OCI-LY3 (cell line): ENCODE measurements at regions not wholly inside any gene's neighbourhood (a gene's known extent, or its start where the extent isn't known, plus 50 kb on each side); places are given as distances from the start of the nearest gene placed in this dataset.

Experiments used
- H2AFZ ChIP-seq: fragments of 200-600, 300-600 bp; shearing (Covaris generic); 2 replicates; pipeline ENCODE4 v1.6.0; 2014; ENCODE audit warnings: antibody characterized with exemption, low read depth, low read length
- H3K27ac ChIP-seq: fragments of 200-600, 300-600 bp; sonication (generic); 2 replicates; pipeline ENCODE4 v1.5.1; 2014; ENCODE audit warnings: mild to moderate bottlenecking, low read length, moderate library complexity, mixed read lengths
- H3K27me3 ChIP-seq: fragments of 200-600, 300-600 bp; sonication (generic); 2 replicates; pipeline ENCODE4 v1.6.1; 2014; ENCODE audit warnings: low read depth, low read length, mixed read lengths
- H3K36me3 ChIP-seq: fragments of 200-600, 300-600 bp; sonication (generic); replicated peaks from 2 replicates; pipeline ENCODE3; 2014; ENCODE audit warnings: low read depth, low read length, mixed read lengths
- H3K4me1 ChIP-seq: fragments of 300-600, 200-600 bp; sonication (generic); 2 replicates; pipeline ENCODE4 v1.6.1; 2014; ENCODE audit warnings: low read length, mixed read lengths
- H3K4me2 ChIP-seq: fragments of 200-600, 300-600 bp; sonication (generic); 2 replicates; pipeline ENCODE4 v1.6.1; 2014; ENCODE audit warnings: low read length, mixed read lengths
- H3K4me3 ChIP-seq: fragments of 300-600, 200-600 bp; sonication (generic); 2 replicates; pipeline ENCODE4 v1.5.1; 2014; ENCODE audit warnings: antibody characterized with exemption, mild to moderate bottlenecking, low read length, moderate library complexity
- H3K79me2 ChIP-seq: fragments of 300-600, 200-600 bp; shearing (Covaris generic); 2 replicates; pipeline ENCODE4 v1.6.1; 2014; ENCODE audit warnings: mild to moderate bottlenecking, low read length, mixed read lengths
- H3K9ac ChIP-seq: fragments of 300-600, 200-600 bp; shearing (Covaris generic); 2 replicates; pipeline ENCODE4 v1.6.0; 2014; ENCODE audit warnings: mild to moderate bottlenecking, low read length, moderate library complexity
- H3K9me3 ChIP-seq: fragments of 200-600, 300-600 bp; shearing (Covaris generic); 2 replicates; pipeline ENCODE4 v1.6.1; 2014; ENCODE audit warnings: low read length, mixed read lengths; ENCODE audit not compliant: insufficient read depth
- H4K20me1 ChIP-seq: fragments of 200-600, 300-600 bp; sonication (generic); 2 replicates; pipeline ENCODE4 v1.6.1; 2016; ENCODE audit warnings: low read length, mixed read lengths; ENCODE audit not compliant: insufficient read depth
- CTCF ChIP-seq: fragments of 200-600, 300-600 bp; sonication (generic); IDR thresholded peaks from 2 replicates; pipeline ENCODE4 v1.5.1; 2014; ENCODE audit warnings: antibody characterized with exemption, low read length, low read depth
- EZH2phosphoT487 ChIP-seq: fragments of 200-600 bp; shearing (Covaris generic); IDR thresholded peaks from 2 replicates; pipeline ENCODE4 v1.6.1; 2018; ENCODE audit warnings: antibody characterized with exemption, mixed run types, low read depth

GRCh38 chr19:28523619-28524018 lies 689.3 kb downstream of the UQCRFS1 start:
- H3K9ac ChIP-seq, result no peak overlapping the region
- H3K36me3 ChIP-seq, result no peaks in the 10 kb centered on the region
- no peak overlapping the region for H3K4me3 ChIP-seq
- H4K20me1 ChIP-seq, result no peaks in the 10 kb centered on the region
- H3K4me1 ChIP-seq, result peaks cover 15% of the 10 kb centered on the region
- no peak overlapping the region for H3K27ac ChIP-seq
- no peak overlapping the region for H2AFZ ChIP-seq
- H3K4me2 ChIP-seq, result no peak overlapping the region
- H3K27me3 ChIP-seq, result no peaks in the 10 kb centered on the region
- no peaks in the 10 kb centered on the region for H3K79me2 ChIP-seq
- peaks cover 7% of the 10 kb centered on the region for H3K9me3 ChIP-seq
- TF ChIP-seq EZH2phosphoT487 (no peak), CTCF (no peak)

DNA sequence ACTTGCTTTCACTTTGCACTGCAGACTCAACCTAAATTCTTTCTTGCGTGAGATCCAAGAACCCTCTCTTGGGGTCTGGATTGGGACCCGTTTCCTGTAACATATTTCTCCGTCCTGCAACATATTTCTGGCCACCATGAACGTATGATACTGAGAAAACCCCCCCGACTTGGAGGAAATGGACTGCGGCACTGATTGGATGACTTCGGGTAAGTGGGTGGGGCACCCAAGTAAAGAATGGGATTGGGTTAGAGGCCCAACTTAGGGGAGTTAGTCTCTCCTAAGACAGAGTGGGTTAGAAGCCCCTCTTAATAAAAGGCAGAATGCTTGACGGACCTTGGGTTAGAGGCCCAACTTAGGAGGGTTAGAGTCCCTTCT lies 690.4 kb downstream of the UQCRFS1 start:
- Histone ChIP-seq H3K36me3 (no peaks in the 10 kb centered on the region), H3K79me2 (no peaks in the 10 kb centered on the region), H3K27me3 (no peaks in the 10 kb centered on the region), H3K27ac (no peak overlapping the region), H3K9ac (no peak overlapping the region), H2AFZ (no peak overlapping the region), H3K4me1 (peaks cover 16% of the 10 kb centered on the region), H3K9me3 (peaks cover 7% of the 10 kb centered on the region), H3K4me2 (no peak overlapping the region), H3K4me3 (no peak overlapping the region), H4K20me1 (no peaks in the 10 kb centered on the region)
- TF ChIP-seq CTCF (no peak), EZH2phosphoT487 (no peak)

DNA sequence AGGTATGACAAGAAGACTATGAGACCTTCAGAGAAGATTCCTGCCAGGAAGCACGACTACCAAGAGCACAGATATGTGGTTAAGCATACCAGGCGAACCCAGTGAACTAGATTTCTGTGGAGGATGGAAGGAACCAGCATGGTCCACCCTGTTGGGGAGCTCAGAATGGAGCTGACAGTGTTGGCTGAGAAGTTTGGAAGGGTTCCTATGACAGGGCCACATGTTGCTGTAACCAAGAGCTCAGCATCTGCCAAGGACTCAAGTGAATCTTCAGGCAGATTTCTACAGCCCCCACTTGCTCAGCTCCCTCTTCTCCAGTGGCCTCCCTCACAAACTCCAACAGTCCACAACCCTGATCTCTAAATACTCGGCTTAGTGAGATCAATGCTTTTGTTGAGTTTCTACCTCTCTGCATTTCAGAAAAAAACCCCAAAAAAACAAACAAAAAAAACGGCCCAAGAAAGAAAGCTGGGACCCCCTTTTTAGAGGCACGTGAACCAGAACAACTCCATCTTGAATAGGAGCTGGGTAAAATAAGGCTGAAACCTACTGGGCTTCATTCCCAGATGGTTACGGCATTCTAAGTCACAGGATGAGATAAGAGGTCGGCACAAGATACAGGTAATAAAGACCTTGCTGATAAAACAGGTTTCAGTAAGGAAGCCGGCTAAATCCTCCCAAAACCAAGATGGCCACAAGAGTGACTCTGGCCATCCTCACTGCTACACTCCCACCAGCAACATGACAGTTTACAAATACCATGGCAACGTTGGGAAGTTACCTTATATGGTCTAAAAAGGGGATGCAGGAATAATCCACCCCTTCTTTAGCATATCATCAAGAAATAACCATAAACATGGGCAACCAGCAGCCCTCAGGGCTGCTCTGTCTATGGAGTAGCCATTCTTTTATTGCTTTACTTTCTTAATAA lies 691.1 kb downstream of the UQCRFS1 start:
- Histone ChIP-seq H3K9ac (no peak overlapping the region), H3K36me3 (no peaks in the 10 kb centered on the region), H2AFZ (no peak overlapping the region), H3K4me1 (peaks cover 16% of the 10 kb centered on the region), H3K79me2 (no peaks in the 10 kb centered on the region), H3K27me3 (no peaks in the 10 kb centered on the region), H3K27ac (no peak overlapping the region), H3K4me2 (no peak overlapping the region), H4K20me1 (no peaks in the 10 kb centered on the region), H3K4me3 (no peak overlapping the region), H3K9me3 (peaks cover 7% of the 10 kb centered on the region)
- TF ChIP-seq EZH2phosphoT487 (no peak), CTCF (no peak)

DNA sequence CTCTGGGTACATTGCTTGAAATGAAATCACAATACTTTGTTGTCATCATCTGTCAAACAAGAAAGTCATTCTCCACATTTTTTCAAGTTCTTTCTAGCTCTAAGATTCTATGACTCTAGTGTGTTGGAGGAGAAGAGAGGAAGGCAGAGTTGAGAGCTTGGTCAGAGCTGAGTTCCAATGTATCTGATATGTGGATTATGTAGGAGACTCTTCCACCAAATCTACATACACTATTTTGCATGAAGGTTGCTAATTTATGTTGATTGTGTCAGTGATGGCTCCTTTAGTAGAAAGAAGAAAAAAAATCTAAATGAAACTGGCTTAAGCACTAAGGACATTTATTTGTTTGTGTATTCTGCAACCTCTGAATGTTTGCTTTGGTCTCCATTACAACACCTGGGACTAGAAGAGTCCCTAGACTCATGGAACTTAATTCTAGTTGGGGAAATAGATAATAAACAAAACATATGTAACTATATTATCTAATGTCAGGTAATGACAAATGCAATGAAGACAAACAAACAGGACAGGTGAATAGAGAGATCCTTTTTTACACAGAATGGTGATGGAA lies 691.9 kb downstream of the UQCRFS1 start:
- Histone ChIP-seq H3K9me3 (peaks cover 3% of the 10 kb centered on the region), H3K27me3 (no peaks in the 10 kb centered on the region), H3K9ac (no peak overlapping the region), H3K36me3 (no peaks in the 10 kb centered on the region), H3K4me2 (no peak overlapping the region), H4K20me1 (no peaks in the 10 kb centered on the region), H3K4me3 (no peak overlapping the region), H3K79me2 (no peaks in the 10 kb centered on the region), H3K27ac (no peak overlapping the region), H2AFZ (no peak overlapping the region), H3K4me1 (peaks cover 21% of the 10 kb centered on the region)
- TF ChIP-seq EZH2phosphoT487, result no peak
- no peak for TF ChIP-seq CTCF
